Fibroblast of the conjunctiva (primary cell): ENCODE measurements at regions not wholly inside any gene's neighbourhood (a gene's known extent, or its start where the extent isn't known, plus 50 kb on each side); places are given as distances from the start of the nearest gene placed in this dataset.

Source experiments
- DNase-seq: peaks from one replicate; pipeline ENCODE4 v3.0.0-alpha.2; 2010; ENCODE audit warnings: low read depth

GRCh38 chr13:74201530-74201929 is 67.3 kb upstream of the KLF12 start:
- no peak for DNase-seq

- no peak for DNase-seq
Measured at GRCh38 chr13:74200081-74200480, 65.9 kb upstream of the KLF12 start.

- no peak for DNase-seq
Measured at GRCh38 chr13:74197677-74198429, 63.6 kb upstream of the KLF12 start.

GRCh38 chr13:74194846-74195245 is 60.6 kb upstream of the KLF12 start:
- DNase-seq, result no peak

- no peak for DNase-seq
Measured at GRCh38 chr13:74193391-74193790, 59.2 kb upstream of the KLF12 start.

GRCh38 chr13:74191410-74191809 is 57.2 kb upstream of the KLF12 start:
- no peak for DNase-seq

GRCh38 chr13:74190999-74191398 is 56.8 kb upstream of the KLF12 start:
- DNase-seq, result no peak

GRCh38 chr13:74187564-74187963 is 53.4 kb upstream of the KLF12 start:
- DNase-seq, result no peak

GRCh38 chr13:74184283-74184682 is 50.1 kb upstream of the KLF12 start:
- DNase-seq, result no peak
